Activated naive CD4-positive, alpha-beta T cell (primary cell): ENCODE measurements at regions not wholly inside any gene's neighbourhood (a gene's known extent, or its start where the extent isn't known, plus 50 kb on each side); places are given as distances from the start of the nearest gene placed in this dataset.

Experiments
- DNase-seq, 4 experiments: peaks; one replicate each; lab custom pipeline; 2025; lab: John Stamatoyannopoulos, UW

DNA sequence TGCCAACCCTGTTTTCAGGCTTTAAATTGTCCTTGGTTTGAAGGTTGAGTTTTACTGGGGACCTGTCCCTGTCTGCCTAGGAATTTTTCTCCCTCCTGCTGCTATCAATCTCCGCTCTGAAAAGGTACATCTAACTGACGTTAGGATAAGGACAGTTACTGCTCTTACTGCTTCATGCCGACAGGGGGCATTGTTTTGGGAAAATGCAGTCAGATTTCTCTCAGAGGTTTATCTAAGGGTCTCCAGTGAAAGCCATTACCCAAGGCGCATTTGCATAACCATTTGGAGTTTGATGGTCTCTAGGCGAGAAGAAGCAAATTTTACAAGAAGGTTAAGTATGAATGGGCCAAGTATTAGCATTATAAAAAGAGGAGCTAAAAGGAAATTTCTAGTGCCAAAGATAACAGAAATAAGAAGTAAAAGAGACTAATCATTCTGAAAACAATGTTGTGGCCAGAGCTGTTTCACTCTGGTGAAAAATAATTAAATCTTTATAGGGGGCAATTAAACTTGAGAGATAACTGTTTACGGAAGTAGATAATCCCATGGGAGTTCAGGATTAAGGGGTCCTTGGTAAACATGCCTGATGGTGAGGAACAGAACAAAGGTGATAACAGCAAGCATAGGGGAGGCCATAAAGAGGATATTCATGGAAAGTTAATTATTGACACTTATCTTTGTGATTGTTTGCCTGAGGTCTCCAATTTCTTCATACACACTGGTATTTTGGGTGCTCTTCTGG, 605.0 kb downstream of the MTRR start:
- DNase-seq: no peak

DNA sequence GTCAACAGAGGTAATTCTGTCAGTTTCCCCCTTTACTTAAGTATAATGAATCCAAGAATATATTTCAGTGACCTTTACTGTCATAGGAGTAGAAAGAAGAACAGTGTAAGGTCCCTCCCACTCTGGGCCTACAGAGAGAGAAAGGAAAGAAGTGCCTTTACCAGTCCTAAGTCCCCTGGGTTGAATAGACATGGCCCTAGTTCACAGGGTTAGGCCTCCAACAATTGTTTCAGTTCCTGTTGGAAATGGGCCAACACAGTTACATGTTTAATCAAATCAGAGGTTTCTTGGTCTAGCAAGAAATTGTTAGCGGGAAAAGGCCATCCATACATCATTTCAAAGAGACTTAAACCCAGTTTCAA, 605.6 kb downstream of the MTRR start:
- DNase-seq: no peak

DNA sequence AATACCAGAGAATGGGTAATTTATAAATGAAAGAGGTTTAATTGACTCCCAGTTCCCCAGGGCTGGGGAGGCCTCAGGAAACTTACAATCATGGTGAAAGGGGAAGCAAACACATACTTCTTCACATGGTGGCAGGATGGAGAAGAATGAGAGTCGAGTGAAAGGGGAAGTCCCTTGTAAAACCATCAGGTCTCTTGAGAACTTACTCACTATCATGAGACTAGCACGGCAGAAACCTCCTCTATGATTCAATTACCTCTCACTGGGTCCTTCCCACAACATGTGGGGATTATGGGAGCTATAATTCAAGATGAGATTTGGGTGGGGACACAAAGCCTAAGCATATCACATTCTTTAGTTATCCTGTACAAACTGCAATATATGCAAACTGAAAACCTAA, 609.4 kb downstream of the MTRR start:
- DNase-seq: no peak

DNA sequence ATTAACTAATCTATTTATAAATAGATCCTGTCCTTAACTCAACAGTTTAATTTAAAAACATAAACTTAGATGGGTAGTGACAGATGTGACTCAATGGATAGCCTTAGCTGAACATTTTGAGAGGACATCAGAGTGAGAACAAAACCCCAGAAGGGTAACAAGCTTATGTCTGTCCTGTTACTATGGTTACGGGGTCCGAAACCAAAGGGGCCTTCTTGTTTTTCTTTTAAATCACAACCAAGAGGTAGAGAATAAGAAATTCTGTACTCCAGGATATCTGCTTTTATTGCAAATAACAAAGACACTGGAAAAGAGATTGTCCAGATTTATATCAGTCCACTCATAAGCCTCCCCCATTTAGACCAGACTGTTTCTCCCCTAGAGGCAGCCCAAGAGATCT, 612.1 kb downstream of the MTRR start:
- no peak for DNase-seq

DNA sequence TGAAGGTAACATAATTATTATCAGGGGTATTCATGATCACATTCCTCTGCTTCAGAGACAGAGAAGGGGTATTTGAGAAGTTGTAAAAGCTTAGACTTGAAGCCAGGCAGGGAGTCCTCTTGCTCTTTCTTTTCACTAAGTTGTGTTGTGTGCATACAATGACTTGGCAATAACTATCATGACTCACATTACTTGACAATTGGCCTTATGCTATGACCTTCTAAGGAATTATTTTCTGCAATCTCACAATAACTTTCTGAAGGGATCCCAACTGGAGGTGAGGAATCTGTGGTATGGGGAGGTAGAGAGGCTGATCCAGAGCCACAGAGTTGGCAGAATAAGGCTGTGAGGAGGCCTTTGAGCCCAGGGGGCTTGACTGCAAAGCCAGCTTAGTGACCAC, 622.3 kb downstream of the MTRR start:
- DNase-seq: no peak

DNA sequence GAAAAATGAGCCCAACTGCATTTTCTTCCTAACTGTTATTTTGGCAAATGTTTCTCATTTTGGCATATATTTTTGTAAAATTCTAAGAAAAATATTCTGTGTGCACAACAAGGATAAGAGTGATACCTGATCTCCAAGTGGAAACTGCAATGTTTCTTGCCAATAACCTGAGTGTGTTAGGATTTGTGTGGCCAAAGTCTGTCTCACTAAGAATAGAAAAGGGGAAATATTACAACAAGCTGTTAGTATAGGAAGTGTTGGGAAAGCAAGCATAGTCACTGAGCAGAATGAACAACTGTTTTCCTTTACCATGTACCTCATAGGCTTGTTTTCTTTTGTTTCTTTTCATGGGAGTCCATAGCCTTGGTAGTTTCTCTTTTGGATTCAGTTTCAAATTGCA, 624.2 kb downstream of the MTRR start:
- DNase-seq: no peak

DNA sequence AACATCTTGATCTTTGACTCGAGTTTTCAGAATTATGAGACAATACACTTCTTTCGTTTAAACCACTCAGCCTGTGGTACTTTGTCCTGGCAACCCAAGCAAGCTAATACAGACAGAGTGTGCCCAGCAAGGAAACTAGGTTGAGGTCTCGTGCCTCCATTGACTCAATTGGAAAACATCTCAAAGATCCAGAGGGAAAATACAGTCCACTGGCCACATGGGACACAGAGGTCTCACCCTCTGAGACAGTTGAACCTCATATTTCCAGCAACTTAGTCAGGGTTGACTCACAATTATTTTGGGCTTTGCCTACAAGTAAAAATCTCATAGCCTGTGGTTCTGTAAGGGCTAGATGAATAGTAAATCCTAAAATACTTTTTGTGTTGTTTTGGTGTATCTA, 631.5 kb downstream of the MTRR start:
- no peak for DNase-seq

DNA sequence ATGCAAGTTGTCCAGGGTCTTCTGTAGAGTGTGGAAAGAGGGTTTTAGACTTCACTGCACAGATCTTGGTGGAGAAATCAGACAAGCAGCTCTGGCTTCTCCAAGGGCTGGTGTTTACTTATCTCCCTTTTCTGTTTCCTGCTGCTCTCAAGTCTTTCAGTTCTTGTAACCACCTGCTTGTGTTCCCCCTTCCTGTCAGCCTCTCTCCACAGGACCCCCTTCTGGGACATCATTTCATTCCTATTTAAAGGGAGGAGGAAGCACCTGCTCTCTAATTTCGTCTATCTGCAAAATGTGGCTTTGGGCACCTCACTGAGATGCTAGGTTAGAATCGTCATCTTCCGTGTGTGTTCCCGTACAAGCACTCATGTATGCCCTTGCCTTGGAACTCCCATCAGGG, 636.2 kb downstream of the MTRR start:
- no peak for DNase-seq

DNA sequence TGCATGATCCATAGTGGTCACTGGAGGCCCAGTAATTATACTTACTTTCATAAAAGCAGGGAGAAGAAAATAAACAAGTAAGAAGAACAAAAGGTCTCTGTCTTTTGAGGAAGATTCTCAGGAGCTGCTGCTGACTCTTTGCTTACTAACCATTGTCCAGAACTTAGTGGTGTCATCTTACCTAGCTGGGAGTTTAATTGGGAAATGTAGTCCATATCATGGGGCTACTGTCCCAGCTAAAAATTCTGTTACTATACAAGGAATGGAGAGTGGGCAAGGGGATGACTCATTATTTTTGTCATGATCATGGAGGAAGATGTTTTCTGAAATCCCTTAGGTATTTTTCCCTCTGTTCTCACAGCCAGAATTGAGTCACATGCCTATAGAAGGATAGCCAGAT, 639.3 kb downstream of the MTRR start:
- DNase-seq: no peak

DNA sequence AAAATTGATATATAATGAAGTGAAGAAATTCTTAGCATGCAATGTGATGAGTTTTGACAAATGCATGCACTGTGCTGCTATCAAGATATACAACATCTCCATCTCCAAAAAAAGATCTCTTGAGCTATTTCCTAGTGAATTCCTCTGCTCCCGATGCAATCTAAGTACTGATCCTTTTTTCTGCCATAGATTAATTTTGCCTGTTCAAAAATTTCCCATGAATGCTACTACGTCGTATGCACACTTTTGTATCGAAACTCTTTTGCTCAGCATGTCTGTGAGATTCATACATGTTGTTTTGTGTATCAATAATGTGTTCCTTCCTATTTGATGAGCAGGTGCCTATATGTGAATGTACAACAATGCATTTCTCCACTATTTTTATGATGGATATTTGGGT, 647.4 kb downstream of the MTRR start:
- DNase-seq: no peak

DNA sequence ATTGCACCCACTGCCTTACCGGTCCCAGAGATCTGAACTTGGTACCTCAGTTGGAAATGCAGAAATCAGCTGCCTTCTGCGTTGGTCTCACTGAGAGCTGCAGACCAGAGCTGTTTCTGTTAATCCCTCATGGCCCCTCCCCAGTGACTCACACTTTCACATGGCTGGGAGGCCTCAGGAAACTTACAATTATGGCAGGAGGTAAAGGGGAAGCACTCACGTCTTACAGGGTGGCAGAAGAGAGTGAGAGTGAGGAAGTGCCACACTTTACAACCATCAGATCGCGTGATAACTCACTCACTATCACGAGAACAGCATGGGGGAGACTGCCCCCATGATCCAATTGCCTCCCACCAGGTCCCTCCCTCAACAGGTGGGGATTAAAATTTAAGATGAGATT, 648.5 kb downstream of the MTRR start:
- no peak for DNase-seq

DNA sequence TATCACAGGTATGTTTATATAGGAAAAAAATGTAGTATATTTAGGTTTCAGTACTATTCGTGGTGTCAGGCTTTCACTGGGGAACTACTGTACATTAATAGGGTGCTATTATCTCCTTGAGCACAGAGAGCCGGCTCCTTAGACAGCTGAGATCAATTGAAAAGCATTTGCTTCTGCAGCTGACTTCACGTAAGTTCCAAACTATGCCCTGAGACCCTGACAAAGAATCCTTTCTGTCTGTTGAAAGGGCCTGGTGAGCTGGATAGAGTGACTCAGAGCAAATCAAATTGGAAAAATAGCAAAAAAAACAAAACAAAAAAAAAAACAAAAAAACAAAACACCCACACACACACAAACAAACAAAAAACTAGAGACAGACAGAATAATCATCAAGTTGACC, 652.0 kb downstream of the MTRR start:
- DNase-seq: no peak

DNA sequence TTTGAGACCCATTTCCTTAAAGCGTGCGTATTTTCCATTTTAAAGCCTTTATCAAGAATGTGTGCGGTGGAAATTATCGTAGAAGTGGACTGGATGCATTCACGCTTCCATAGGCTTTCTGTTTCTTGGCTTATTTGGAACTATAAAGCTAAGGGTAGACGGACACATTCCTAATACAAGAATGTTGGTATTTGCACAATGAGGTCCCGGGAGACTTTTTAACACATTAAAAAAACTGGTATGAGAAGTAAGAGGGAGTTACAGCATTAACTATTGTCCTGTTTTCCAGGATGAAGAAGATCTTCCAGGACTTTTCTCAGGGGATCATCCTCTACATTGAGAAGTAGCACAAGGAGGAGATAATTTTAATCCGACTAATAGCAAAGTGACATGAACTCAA, 653.0 kb downstream of the MTRR start:
- DNase-seq: no peak

DNA sequence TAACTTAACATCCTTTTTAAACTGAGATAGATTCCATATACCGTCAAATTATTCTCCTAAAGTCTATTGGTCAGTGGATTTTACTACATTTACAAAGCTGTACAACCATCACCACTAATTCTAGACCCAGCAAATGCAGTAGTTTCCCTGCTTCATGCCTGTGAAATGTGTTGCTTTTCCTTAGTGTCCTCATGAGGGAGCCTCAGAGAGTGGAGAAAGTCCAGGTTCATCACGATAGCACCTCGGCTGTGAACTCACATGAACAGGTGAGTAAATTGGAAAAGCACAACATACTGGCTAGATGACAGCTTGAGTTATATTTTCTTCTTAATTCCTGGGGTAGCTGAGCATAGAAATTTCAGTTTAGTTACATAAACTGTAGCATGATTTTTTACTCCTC, 653.7 kb downstream of the MTRR start:
- no peak for DNase-seq

DNA sequence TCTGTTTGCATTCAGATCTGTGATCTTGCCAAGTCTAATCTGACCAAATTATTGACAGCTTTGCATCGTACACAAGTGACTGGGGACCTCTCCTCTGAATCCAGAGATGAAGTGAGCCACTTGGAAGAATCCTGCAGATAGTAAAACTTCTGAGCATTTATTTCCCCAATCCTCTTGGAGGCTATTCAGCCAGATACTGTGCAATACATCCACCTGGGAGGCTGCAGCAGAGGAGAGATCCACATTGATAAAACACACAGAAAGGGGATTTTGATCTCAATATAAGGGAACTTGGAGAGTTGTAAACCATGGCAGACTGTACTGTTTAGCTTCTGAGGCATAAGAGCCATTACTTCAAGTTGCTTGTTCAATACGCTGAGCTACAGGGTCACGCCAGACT, 654.6 kb downstream of the MTRR start:
- no peak for DNase-seq

DNA sequence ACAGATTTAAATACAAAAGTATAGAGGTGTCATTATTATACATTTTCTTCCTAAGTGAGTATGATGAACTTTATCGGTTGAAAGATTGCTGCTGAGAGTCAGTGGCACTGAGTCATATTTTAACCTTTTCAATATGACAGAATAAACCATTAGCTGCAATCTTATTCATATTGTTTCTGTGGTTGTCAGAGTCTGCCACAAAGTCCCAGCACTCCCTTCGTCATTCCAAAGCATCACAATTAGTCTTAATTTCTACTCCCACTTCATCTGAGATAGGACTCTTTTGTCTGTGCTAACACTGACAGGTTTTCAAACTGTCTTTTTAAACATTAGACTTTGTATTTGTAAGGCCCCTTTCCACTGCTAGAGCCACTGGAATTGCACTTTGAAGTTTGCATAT, 656.9 kb downstream of the MTRR start:
- no peak for DNase-seq

DNA sequence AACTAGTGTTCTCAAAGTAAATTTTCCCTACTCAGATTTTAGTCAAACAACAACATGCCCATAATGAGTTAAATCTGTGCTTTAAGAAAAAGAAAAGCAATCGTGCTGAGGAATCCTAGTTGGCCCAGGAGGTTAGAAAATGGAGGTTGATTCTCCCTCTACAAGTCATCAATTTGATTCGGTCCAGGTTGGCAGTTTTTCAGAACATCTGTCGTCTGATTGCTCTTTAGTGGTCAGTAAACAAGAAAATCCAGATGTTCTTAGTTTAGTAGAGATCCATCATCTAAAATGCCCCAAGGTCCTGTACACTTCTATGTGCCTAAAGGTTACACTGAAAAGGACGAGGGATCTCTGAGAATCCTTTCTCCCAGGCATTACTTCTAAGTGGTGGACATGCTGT, 659.2 kb downstream of the MTRR start:
- DNase-seq: no peak

DNA sequence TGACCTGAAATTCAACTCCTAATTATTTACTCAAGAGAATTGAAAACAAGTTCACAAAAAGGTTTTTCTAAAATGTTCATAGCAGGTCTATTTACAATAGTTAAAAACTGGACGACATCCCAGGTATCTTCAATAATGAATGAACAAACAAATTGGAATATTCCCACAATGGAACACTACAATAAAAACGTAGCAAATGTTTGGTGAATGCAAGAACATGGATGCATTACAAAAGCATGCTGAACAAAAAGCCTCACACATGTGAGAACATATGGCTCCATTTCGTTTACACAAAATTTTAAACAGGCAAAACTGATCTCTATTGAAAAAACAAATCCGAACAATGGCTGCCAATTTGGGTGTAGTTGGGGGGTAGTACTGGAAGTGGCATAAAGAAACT, 669.9 kb downstream of the MTRR start:
- DNase-seq: no peak

DNA sequence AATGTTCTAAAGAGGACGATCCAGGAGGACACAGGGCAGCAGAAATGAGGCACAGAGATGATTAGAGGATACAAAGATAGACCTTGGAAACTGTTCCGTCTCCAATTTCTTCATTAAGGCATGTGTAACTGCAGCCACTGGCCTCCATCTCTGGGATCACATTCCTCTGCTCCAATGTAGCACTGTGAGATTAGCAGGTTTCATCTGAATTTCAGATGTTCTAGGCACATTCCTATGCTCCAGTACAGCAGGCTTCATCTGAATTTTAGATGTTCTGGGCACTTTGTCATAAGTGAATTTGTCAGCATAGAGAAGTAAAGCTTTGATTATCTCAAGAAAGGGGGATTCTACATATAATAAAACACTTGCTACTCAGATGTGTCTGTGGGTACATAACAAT, 671.4 kb downstream of the MTRR start:
- DNase-seq: no peak

DNA sequence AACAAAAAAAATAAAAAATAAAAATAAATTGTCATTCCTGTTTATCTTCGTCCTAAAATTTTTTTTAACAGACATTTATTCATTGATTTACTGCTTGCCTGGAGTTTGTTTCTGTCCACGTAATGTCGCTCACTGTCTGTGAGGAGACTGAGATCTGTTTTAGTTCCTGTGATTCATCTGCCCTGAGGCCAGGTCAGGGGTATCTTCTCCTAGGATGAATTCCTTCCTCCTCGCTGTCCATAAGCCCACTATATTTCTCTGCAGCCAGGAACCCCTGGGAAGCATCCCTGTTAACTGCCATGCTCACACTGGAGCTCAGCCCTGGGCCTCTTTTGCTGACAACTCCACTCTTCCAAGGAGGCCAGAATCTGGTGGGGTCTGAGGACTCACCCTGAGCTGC, 682.0 kb downstream of the MTRR start:
- no peak for DNase-seq

DNA sequence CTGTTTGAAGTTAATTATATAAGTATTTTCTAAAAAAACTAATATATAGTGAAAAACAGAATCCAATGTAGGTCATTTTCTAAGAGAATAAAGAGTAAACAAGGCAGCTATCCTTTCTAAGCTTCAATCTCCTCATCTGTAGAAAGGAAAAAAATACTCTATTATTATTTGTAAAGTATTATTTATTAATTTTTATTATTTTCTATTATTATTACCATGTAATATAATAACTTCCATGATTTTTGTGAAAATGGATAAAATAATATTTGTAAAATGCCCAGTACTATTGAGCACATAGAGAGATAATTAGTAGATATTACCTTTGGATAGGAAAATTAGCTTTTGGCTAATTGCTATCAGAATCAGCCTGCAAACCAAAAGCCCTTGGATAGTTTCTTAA, 684.4 kb downstream of the MTRR start:
- DNase-seq: no peak

DNA sequence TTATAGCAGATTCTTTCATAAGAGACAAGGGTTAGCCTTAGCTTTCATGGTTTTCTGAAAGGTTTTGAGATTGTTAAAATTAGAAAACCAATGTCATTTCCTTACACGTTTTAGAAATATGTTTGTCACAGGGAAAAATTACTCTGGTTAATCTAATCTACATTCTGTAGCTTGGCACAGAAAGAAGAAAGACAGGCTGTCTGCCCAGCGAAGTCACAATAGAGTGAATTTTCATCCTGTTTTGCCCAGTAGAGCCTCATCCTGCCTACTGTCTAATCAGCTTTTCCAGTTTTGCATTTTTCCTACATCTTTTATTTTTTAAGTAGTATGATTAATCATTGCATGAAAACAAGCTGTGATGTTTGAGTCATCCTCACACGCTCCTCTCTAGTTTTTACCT, 688.8 kb downstream of the MTRR start:
- no peak for DNase-seq

DNA sequence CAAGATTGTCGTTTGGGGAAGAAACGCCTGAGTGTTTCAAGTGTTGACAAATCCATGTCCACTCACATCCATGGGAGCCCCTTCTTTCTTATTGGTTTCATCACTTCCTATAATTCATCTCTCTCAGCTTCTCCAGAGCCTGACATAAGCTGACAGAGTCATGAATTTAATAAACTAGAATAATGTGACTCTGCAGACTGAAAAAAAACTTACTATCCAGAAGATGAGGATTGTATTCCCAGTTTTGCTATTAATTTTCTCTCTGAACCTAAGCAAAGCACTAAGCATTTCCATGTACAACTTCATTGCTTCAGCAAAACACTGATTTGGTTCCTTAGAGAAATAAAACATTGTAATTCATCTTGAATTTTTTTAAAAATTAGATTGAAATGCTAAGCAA, 691.8 kb downstream of the MTRR start:
- no peak for DNase-seq

DNA sequence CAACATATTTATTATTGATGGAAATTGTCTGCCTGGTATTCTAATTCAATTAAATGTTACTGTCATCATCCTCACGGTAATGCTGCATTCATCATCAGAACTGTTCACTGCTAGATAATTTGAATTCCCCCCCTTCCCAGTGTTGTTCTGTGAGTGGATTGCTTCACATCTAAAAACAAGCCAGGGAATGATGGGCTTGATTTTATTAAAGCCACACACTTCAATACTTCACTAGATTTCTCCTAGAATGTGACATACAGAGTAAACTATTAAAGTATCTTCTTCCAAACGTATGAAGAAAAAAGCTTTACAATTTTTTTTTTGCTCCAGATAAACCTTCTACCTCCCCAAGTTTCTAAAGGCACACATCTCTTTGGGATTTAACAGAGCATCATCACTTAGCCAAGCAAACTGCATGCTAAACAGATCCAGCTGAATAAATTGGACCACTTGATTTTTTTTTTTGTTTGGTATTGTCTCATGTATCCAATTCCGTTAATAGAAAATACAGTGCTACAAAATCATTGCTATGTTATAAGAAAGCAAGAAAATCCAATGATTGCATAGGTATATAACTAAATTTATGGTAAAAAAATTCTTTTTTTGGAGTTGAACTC, 692.4 kb downstream of the MTRR start:
- DNase-seq: no peak
